H9 (cell line): ENCODE measurements at regions not wholly inside any gene's neighbourhood (a gene's known extent, or its start where the extent isn't known, plus 50 kb on each side); places are given as distances from the start of the nearest gene placed in this dataset.

Experiments used
- DNase-seq: peaks from one replicate; pipeline ENCODE4 v3.0.0-alpha.2; 2017
- H2AFZ ChIP-seq: one replicate; pipeline ENCODE4 v1.6.1; 2013; ENCODE audit warnings: mild to moderate bottlenecking, low read length, control low read depth, moderate library complexity
- H2AK5ac ChIP-seq: 2 replicates; pipeline ENCODE4 v1.6.1; 2013; ENCODE audit warnings: low read length, control low read depth, mixed read lengths; ENCODE audit not compliant: insufficient read length
- H2BK120ac ChIP-seq: one replicate; pipeline ENCODE4 v1.6.1; 2013; ENCODE audit warnings: low read depth, mild to moderate bottlenecking, low read length, control low read depth, inconsistent platforms; ENCODE audit not compliant: poor library complexity, severe bottlenecking
- H2BK12ac ChIP-seq: 2 replicates; pipeline ENCODE4 v1.6.1; 2013; ENCODE audit warnings: low read length, control low read depth, mixed read lengths, low read depth; ENCODE audit not compliant: insufficient read length
- H2BK15ac ChIP-seq: 2 replicates; pipeline ENCODE4 v1.6.1; 2013; ENCODE audit warnings: low read depth, low read length, control low read depth
- H2BK20ac ChIP-seq: one replicate; pipeline ENCODE4 v1.6.1; 2013; ENCODE audit warnings: low read depth, mild to moderate bottlenecking, low read length, control low read depth, inconsistent platforms; ENCODE audit not compliant: poor library complexity, severe bottlenecking
- H2BK5ac ChIP-seq: 2 replicates; pipeline ENCODE4 v1.6.1; 2013; ENCODE audit warnings: low read length, control low read depth, mixed read lengths; ENCODE audit not compliant: insufficient read length
- H3K14ac ChIP-seq: 2 replicates; pipeline ENCODE4 v1.6.1; 2013; ENCODE audit warnings: low read length, control low read depth; ENCODE audit not compliant: insufficient read depth
- H3K18ac ChIP-seq: 2 replicates; pipeline ENCODE4 v1.6.1; 2013; ENCODE audit warnings: low read depth, mild to moderate bottlenecking, mixed read lengths, low read length, control low read depth; ENCODE audit not compliant: insufficient read length
- H3K23ac ChIP-seq: 2 replicates; pipeline ENCODE4 v1.6.1; 2013; ENCODE audit warnings: low read length, control low read depth, mixed read lengths, low read depth; ENCODE audit not compliant: insufficient read length
- H3K23me2 ChIP-seq: 2 replicates; pipeline ENCODE4 v1.6.1; 2013; ENCODE audit warnings: low read depth, mild to moderate bottlenecking, mixed read lengths, low read length, control low read depth; ENCODE audit not compliant: insufficient read length, poor library complexity, severe bottlenecking
- H3K27ac ChIP-seq: 2 replicates; pipeline ENCODE4 v1.5.1; 2013; ENCODE audit warnings: low read length, control low read depth, mixed read lengths, low read depth; ENCODE audit not compliant: insufficient read length
- H3K27me3 ChIP-seq: 2 replicates; pipeline ENCODE4 v1.6.1; 2013; ENCODE audit warnings: low read length, control low read depth, inconsistent platforms; ENCODE audit not compliant: insufficient read depth
- H3K4ac ChIP-seq: 2 replicates; pipeline ENCODE4 v1.6.1; 2013; ENCODE audit warnings: low read depth, mild to moderate bottlenecking, control low read depth, inconsistent platforms, low read length, moderate library complexity
- H3K4me1 ChIP-seq: 2 replicates; pipeline ENCODE4 v1.6.1; 2013; ENCODE audit warnings: low read length, control low read depth, inconsistent platforms; ENCODE audit not compliant: insufficient read depth
- H3K4me2 ChIP-seq: 2 replicates; pipeline ENCODE4 v1.6.1; 2013; ENCODE audit warnings: low read length, control low read depth, mixed read lengths; ENCODE audit not compliant: insufficient read length, insufficient read depth
- H3K56ac ChIP-seq: 2 replicates; pipeline ENCODE4 v1.6.1; 2013; ENCODE audit warnings: low read depth, mild to moderate bottlenecking, mixed read lengths, low read length, control low read depth; ENCODE audit not compliant: insufficient read length
- H3K79me1 ChIP-seq: 2 replicates; pipeline ENCODE4 v1.6.1; 2013; ENCODE audit warnings: low read depth, mild to moderate bottlenecking, moderate library complexity, low read length, control low read depth, inconsistent platforms; ENCODE audit not compliant: insufficient read depth, poor library complexity, severe bottlenecking
- H3K79me2 ChIP-seq: 2 replicates; pipeline ENCODE4 v1.6.1; 2013; ENCODE audit warnings: low read length, control low read depth, inconsistent platforms; ENCODE audit not compliant: insufficient read depth
- H3K9ac ChIP-seq: 2 replicates; pipeline ENCODE4 v1.6.1; 2013; ENCODE audit warnings: low read length, control low read depth, mixed read lengths; ENCODE audit not compliant: insufficient read length; ENCODE audit errors: extremely low read depth
- H3K9me3 ChIP-seq: one replicate; pipeline ENCODE4 v1.6.1; 2013; ENCODE audit warnings: low read depth, low read length, inconsistent platforms; ENCODE audit not compliant: control insufficient read depth
- H3T11ph ChIP-seq: one replicate; pipeline ENCODE4 v1.6.1; 2013; ENCODE audit warnings: mild to moderate bottlenecking, low read length, control low read depth, inconsistent platforms
- H4K20me1 ChIP-seq: one replicate; pipeline ENCODE4 v1.6.1; 2013; ENCODE audit not compliant: control insufficient read depth, insufficient read length, insufficient read depth
- H4K5ac ChIP-seq: 2 replicates; pipeline ENCODE4 v1.6.1; 2013; ENCODE audit warnings: low read depth, mild to moderate bottlenecking, mixed read lengths, low read length, control low read depth; ENCODE audit not compliant: insufficient read length
- H4K8ac ChIP-seq: replicated peaks from 2 replicates; pipeline ENCODE4 v1.6.1; 2013; ENCODE audit warnings: low read length, control low read depth, mixed read lengths, low read depth; ENCODE audit not compliant: insufficient read length
- H4K91ac ChIP-seq: 2 replicates; pipeline ENCODE4 v1.6.1; 2013; ENCODE audit warnings: low read depth, mild to moderate bottlenecking, moderate library complexity, mixed read lengths, low read length, control low read depth; ENCODE audit not compliant: insufficient read length
- H3K27ac Mint-ChIP-seq, 3 experiments: 2 replicates in 2 of 3; 3 replicates in 1 of 3; pipeline ENCODE4 v1.8.0; 2020 to 2021; ENCODE audit warnings: mixed read lengths in 3 of 3, mild to moderate bottlenecking in 1 of 3, moderate library complexity in 1 of 3
- H3K27me3 Mint-ChIP-seq: 2 replicates; pipeline ENCODE4 v1.8.0; 2021; ENCODE audit warnings: low read depth, mild to moderate bottlenecking, moderate library complexity, mixed read lengths
- H3K36me3 Mint-ChIP-seq, 3 experiments: 2 replicates in 2 of 3; 3 replicates in 1 of 3; pipeline ENCODE4 v1.8.0; 2020 to 2021; ENCODE audit warnings: low read depth in 3 of 3, mixed read lengths in 3 of 3; ENCODE audit not compliant: insufficient read depth in 1 of 3
- H3K4me1 Mint-ChIP-seq, 2 experiments: 2 replicates each; pipeline ENCODE4 v1.8.0; 2020; ENCODE audit warnings: mixed read lengths in 2 of 2
- H3K4me3 Mint-ChIP-seq, 2 experiments: 2 replicates in 1 of 2; 3 replicates in 1 of 2; pipeline ENCODE4 v1.8.0; 2020 to 2021; ENCODE audit warnings: mild to moderate bottlenecking in 2 of 2, mixed read lengths in 2 of 2, moderate library complexity in 1 of 2
- H3K9me3 Mint-ChIP-seq, 2 experiments: 2 replicates in 1 of 2; 3 replicates in 1 of 2; pipeline ENCODE4 v1.8.0; 2020; ENCODE audit warnings: mild to moderate bottlenecking in 2 of 2, mixed read lengths in 2 of 2, moderate library complexity in 1 of 2
- CTCF ChIP-seq: fragments of 200-600 bp; sonication (generic); conservative IDR thresholded peaks from 3 replicates; pipeline ENCODE4 v1.8.0; 2021; ENCODE audit warnings: antibody characterized with exemption, mild to moderate bottlenecking
- WGBS: extraction: QIAGEN DNeasy Blood & Tissue Kit; methylation state at CpG from one replicate; pipeline ENCODE4 v1.1.7; 2013; ENCODE audit warnings: missing lambda C conversion rate, low lambda C conversion rate, mixed read lengths; ENCODE audit not compliant: insufficient read length; ENCODE audit errors: extremely low coverage; 5-methylcytosine and 5-hydroxymethylcytosine counted together

GRCh38 chr2:236899146-236899545 lies 186.5 kb upstream of the COPS8 start:
- Histone ChIP-seq H3K23ac (no peak overlapping the region), H2AK5ac (no peak overlapping the region), H3K27me3 (no peaks in the 10 kb centered on the region), H4K20me1 (no peaks in the 10 kb centered on the region), H3K9me3 (no peaks in the 10 kb centered on the region), H4K8ac (no peak overlapping the region), H3K4me2 (no peak overlapping the region), H4K91ac (no peak overlapping the region), H3K14ac (no peak overlapping the region), H3K27ac (no peak overlapping the region), H2BK12ac (no peak overlapping the region), H3K23me2 (no peaks in the 10 kb centered on the region), H3T11ph (no peak overlapping the region), H2BK15ac (no peak overlapping the region), H3K18ac (no peak overlapping the region), H2BK5ac (no peak overlapping the region), H3K4ac (no peak overlapping the region), H2AFZ (no peak overlapping the region), H3K56ac (no peak overlapping the region), H3K79me1 (no peaks in the 10 kb centered on the region), H2BK120ac (no peak overlapping the region), H3K9ac (no peak overlapping the region), H4K5ac (no peak overlapping the region), H3K79me2 (no peaks in the 10 kb centered on the region), H3K4me1 (no peaks in the 10 kb centered on the region), H2BK20ac (no peak overlapping the region)
- no peak for TF ChIP-seq CTCF
- no peak overlapping the region for H3K4me3 Mint-ChIP-seq
- no peaks in the 10 kb centered on the region for H3K9me3 Mint-ChIP-seq
- WGBS, result no CpG with 5 or more reads among the region's 6 CpGs
- no peaks in the 10 kb centered on the region for H3K36me3 Mint-ChIP-seq
- peaks cover 3% of the 10 kb centered on the region for H3K27me3 Mint-ChIP-seq
- H3K4me1 Mint-ChIP-seq, result peaks cover 7% of the 10 kb centered on the region in 2 experiments
- no peak for DNase-seq
- no peak overlapping the region for H3K27ac Mint-ChIP-seq
